GM12878 (cell line): ENCODE measurements at regions not wholly inside any gene's neighbourhood (a gene's known extent, or its start where the extent isn't known, plus 50 kb on each side); places are given as distances from the start of the nearest gene placed in this dataset.

Experiments used
- ATAC-seq: fragments of 200-7000 bp; cut with Tn5 transposase; 3 replicates; pipeline ENCODE4 v1.9.1; 2020; ENCODE audit warnings: mild to moderate bottlenecking, moderate library complexity
- BruUV-seq: library from RNA; stranded (reverse); fragments of 400-500 nt; replicated peaks from 2 replicates; lab custom pipeline; 2021; lab: Mats Ljungman, UMichigan
- CTCF ChIA-PET: fragments of 300-600 bp; sonication (Branson Sonifier 250); formaldehyde crosslinking; extraction: SDS; loops from one replicate; lab custom pipeline; 2021; ENCODE audit warnings: inconsistent platforms; lab: Yijun Ruan, JAX
- POLR2A ChIA-PET: fragments of 350-600 bp; formaldehyde crosslinking; extraction: SDS; loops from one replicate; lab custom pipeline; 2021; ENCODE audit warnings: inconsistent platforms; lab: Charles Lee
- RAD21 ChIA-PET: fragments of 300-600 bp; sonication (Branson Sonifier 250); formaldehyde crosslinking; loops from one replicate; lab custom pipeline; 2023; ENCODE audit warnings: antibody characterized with exemption; ENCODE audit not compliant: unreplicated experiment; lab: Charles Lee
- SMC1A ChIA-PET: fragments of 300-600 bp; sonication (Branson Sonifier 250); formaldehyde crosslinking; loops from one replicate; lab custom pipeline; 2023; ENCODE audit not compliant: unreplicated experiment, uncharacterized antibody; lab: Charles Lee
- DNase-seq: peaks from one replicate; pipeline ENCODE4 v3.0.0-alpha.2; 2011; ENCODE audit warnings: low read depth, low spot score
- FAIRE-seq: peaks from 3 replicates; lab custom pipeline; 2011; peaks lifted over from hg19 to GRCh38; lab: Jason Lieb, UNC
- H2AFZ ChIP-seq: 2 replicates; pipeline ENCODE4 v1.6.0; 2011; ENCODE audit warnings: low read depth, low read length, control low read depth; ENCODE audit not compliant: control insufficient read depth
- H3K27ac ChIP-seq: 2 replicates; pipeline ENCODE4 v1.5.1; 2011; ENCODE audit warnings: control low read depth; ENCODE audit not compliant: control insufficient read depth, insufficient read depth
- H3K27me3 ChIP-seq, 2 experiments: replicated peaks in 1 of 2; 2 replicates each; pipeline versions ENCODE4 v1.6.0 to v1.6.1; 2011; ENCODE audit warnings: low read length in 1 of 2; ENCODE audit not compliant: control insufficient read depth in 2 of 2, insufficient read depth in 2 of 2
- H3K36me3 ChIP-seq, 2 experiments: 2 replicates each; pipeline ENCODE4 v1.5.1; 2011; ENCODE audit warnings: low read length in 1 of 2; ENCODE audit not compliant: control insufficient read depth in 2 of 2, insufficient read depth in 2 of 2
- H3K4me1 ChIP-seq: 2 replicates; pipeline ENCODE4 v1.6.1; 2011; ENCODE audit warnings: mild to moderate bottlenecking, low read length, moderate library complexity, mixed read lengths; ENCODE audit not compliant: control insufficient read depth, insufficient read depth
- H3K4me2 ChIP-seq: 2 replicates; pipeline ENCODE4 v1.6.0; 2011; ENCODE audit warnings: control low read depth; ENCODE audit not compliant: control insufficient read depth, insufficient read depth
- H3K4me3 ChIP-seq: fragments of 200-600 bp; sonication (generic); 2 replicates; pipeline ENCODE4 v1.5.1; 2016
- H3K79me2 ChIP-seq: 2 replicates; pipeline ENCODE4 v1.6.0; 2011; ENCODE audit warnings: low read length; ENCODE audit not compliant: control insufficient read depth, insufficient read depth
- H3K9ac ChIP-seq: 2 replicates; pipeline ENCODE4 v1.8.0; 2011; ENCODE audit warnings: low read length, control low read depth, mixed read lengths; ENCODE audit not compliant: control insufficient read depth, insufficient read depth
- H3K9me3 ChIP-seq: replicated peaks from 3 replicates; pipeline ENCODE4 v1.5.1; 2011; ENCODE audit warnings: mild to moderate bottlenecking, low read length; ENCODE audit not compliant: control insufficient read depth, insufficient read depth
- H4K20me1 ChIP-seq: 2 replicates; pipeline ENCODE4 v1.6.0; 2011; ENCODE audit not compliant: control insufficient read depth, insufficient read depth
- BACH1 ChIP-seq: fragments of 450-650 bp; IDR thresholded peaks from 2 replicates; pipeline ENCODE4 v1.6.1; 2017; ENCODE audit warnings: mild to moderate bottlenecking, borderline replicate concordance
- BRCA1 ChIP-seq: IDR thresholded peaks from 2 replicates; pipeline ENCODE4 v1.6.1; 2011; ENCODE audit warnings: low read depth, low read length, improper control_type of control experiment
- CHD1 ChIP-seq: IDR thresholded peaks from 2 replicates; pipeline ENCODE4 v1.6.1; 2012; ENCODE audit warnings: low read depth, low read length, improper control_type of control experiment
- CHD2 ChIP-seq: IDR thresholded peaks from 2 replicates; pipeline ENCODE4 v1.6.1; 2011; ENCODE audit warnings: low read depth, low read length, improper control_type of control experiment, borderline replicate concordance
- NR2C2 ChIP-seq: IDR thresholded peaks from 2 replicates; pipeline ENCODE4 v1.6.1; 2011; ENCODE audit warnings: borderline replicate concordance, low read depth; ENCODE audit not compliant: control insufficient read depth, insufficient read length
- POLR2AphosphoS2 ChIP-seq: IDR thresholded peaks from 2 replicates; pipeline ENCODE4 v1.6.1; 2011; ENCODE audit warnings: low read depth, mild to moderate bottlenecking, low read length, improper control_type of control experiment, moderate library complexity
- RAD21 ChIP-seq: IDR thresholded peaks from 2 replicates; pipeline ENCODE4 v1.6.1; 2011; ENCODE audit warnings: mild to moderate bottlenecking, low read depth, low read length, moderate library complexity; ENCODE audit not compliant: insufficient read depth
- RFX5 ChIP-seq: IDR thresholded peaks from 2 replicates; pipeline ENCODE4 v1.6.1; 2011; ENCODE audit warnings: low read depth, low read length, improper control_type of control experiment
- SIX5 ChIP-seq: IDR thresholded peaks from 2 replicates; pipeline ENCODE4 v1.6.1; 2011; ENCODE audit warnings: mild to moderate bottlenecking, low read depth, low read length, moderate library complexity; ENCODE audit not compliant: severe bottlenecking
- SMAD1 ChIP-seq: fragments of 450-650 bp; IDR thresholded peaks from 2 replicates; pipeline ENCODE4 v1.6.1; 2018; ENCODE audit warnings: mild to moderate bottlenecking, low read depth; ENCODE audit not compliant: partially characterized antibody
- SREBF2 ChIP-seq: IDR thresholded peaks from 2 replicates; pipeline ENCODE4 v1.6.1; 2012; ENCODE audit warnings: mild to moderate bottlenecking, low read length
- SUZ12 ChIP-seq: fragments of 200-600 bp; sonication (generic); IDR thresholded peaks from one replicate; pipeline ENCODE4 v1.6.1; 2018; ENCODE audit warnings: antibody characterized with exemption, mild to moderate bottlenecking; ENCODE audit not compliant: unreplicated experiment
- ZNF217 ChIP-seq: fragments of 450-650 bp; IDR thresholded peaks from 2 replicates; pipeline ENCODE4 v1.6.1; 2017; ENCODE audit warnings: antibody characterized with exemption, mild to moderate bottlenecking
- ZNF274 ChIP-seq: IDR thresholded peaks from one replicate; pipeline ENCODE4 v1.8.0; 2011; ENCODE audit not compliant: insufficient read length, insufficient read depth
- WGBS: methylation state at CpG from one replicate; pipeline ENCODE4 v1.1.6; 2016; ENCODE audit warnings: low lambda C conversion rate; ENCODE audit not compliant: insufficient replicate concordance, insufficient coverage; ENCODE audit errors: missing lambda C conversion rate; 5-methylcytosine and 5-hydroxymethylcytosine counted together
- in situ Hi-C: fragments of 300-500 bp; cut with MboI; formaldehyde crosslinking; loops from 9 replicates; pipeline ENCODE4 v1.14.3; 2018; ENCODE audit warnings: mixed read lengths
- intact Hi-C: fragments of 100-400 bp; cut with micrococcal nuclease; formaldehyde crosslinking; loops from one replicate; pipeline ENCODE4 v1.14.2; 2022; ENCODE audit not compliant: unreplicated experiment
- TF ChIP-seq, protein P1 (sequence below): fragments of 450-650 bp; IDR thresholded peaks from 2 replicates; pipeline ENCODE4 v1.6.1; 2014; ENCODE audit warnings: mild to moderate bottlenecking
- TF ChIP-seq, protein P2 (sequence below): fragments of 150-350 bp; IDR thresholded peaks from 2 replicates; pipeline ENCODE4 v1.6.1; 2014; ENCODE audit warnings: mild to moderate bottlenecking, low read depth, low read length
- TF ChIP-seq, protein P3 (sequence below): IDR thresholded peaks from 2 replicates; pipeline ENCODE4 v1.6.1; 2011; ENCODE audit warnings: mild to moderate bottlenecking, low read depth, low read length, moderate library complexity; ENCODE audit not compliant: insufficient replicate concordance

DNA sequence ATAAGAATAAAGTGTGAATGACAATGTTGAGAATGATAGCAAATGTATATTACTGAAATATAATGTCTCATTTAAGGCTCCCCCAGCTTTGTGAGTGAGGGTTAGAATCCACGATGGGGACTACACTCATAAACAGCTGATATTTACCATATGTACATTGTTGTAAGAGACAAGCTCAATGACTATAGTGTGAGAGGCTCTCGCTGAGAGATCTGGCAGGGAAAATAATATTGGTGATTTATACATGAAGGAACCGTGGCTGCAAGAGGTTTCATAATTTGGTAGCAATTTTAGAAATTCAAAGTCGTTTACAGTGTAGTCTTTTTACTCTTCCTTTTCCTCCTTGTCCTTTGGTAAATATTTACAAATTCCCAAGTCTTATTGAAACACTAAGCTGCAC, 342.2 kb upstream of the AKR1E2 start:
- no peak overlapping the region for H3K4me3 ChIP-seq
- TF ChIP-seq, protein P1, sequence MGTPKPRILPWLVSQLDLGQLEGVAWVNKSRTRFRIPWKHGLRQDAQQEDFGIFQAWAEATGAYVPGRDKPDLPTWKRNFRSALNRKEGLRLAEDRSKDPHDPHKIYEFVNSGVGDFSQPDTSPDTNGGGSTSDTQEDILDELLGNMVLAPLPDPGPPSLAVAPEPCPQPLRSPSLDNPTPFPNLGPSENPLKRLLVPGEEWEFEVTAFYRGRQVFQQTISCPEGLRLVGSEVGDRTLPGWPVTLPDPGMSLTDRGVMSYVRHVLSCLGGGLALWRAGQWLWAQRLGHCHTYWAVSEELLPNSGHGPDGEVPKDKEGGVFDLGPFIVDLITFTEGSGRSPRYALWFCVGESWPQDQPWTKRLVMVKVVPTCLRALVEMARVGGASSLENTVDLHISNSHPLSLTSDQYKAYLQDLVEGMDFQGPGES = no peak
- TF ChIP-seq POLR2AphosphoS2 = no peak
- no peak for TF ChIP-seq ZNF274
- TF ChIP-seq, protein P2, sequence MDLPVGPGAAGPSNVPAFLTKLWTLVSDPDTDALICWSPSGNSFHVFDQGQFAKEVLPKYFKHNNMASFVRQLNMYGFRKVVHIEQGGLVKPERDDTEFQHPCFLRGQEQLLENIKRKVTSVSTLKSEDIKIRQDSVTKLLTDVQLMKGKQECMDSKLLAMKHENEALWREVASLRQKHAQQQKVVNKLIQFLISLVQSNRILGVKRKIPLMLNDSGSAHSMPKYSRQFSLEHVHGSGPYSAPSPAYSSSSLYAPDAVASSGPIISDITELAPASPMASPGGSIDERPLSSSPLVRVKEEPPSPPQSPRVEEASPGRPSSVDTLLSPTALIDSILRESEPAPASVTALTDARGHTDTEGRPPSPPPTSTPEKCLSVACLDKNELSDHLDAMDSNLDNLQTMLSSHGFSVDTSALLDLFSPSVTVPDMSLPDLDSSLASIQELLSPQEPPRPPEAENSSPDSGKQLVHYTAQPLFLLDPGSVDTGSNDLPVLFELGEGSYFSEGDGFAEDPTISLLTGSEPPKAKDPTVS = no peak
- no peak for TF ChIP-seq SMAD1
- no peak for TF ChIP-seq BACH1
- no peak for TF ChIP-seq NR2C2
- TF ChIP-seq SIX5 = no peak
- no peak for TF ChIP-seq BRCA1
- TF ChIP-seq, protein P3, sequence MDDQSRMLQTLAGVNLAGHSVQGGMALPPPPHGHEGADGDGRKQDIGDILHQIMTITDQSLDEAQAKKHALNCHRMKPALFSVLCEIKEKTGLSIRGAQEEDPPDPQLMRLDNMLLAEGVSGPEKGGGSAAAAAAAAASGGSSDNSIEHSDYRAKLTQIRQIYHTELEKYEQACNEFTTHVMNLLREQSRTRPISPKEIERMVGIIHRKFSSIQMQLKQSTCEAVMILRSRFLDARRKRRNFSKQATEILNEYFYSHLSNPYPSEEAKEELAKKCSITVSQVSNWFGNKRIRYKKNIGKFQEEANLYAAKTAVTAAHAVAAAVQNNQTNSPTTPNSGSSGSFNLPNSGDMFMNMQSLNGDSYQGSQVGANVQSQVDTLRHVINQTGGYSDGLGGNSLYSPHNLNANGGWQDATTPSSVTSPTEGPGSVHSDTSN = no peak
- no peak for TF ChIP-seq SUZ12
- no peak for TF ChIP-seq CHD1
- TF ChIP-seq RAD21 = no peak
- no peak for TF ChIP-seq CHD2
- TF ChIP-seq ZNF217 = no peak
- TF ChIP-seq RFX5 = no peak
- no peak for TF ChIP-seq SREBF2
- DNase-seq (no peak), ATAC-seq (no peak), FAIRE-seq (no peak)
- 11% methylated on average over 4 of the region's 4 CpGs for WGBS
- BruUV-seq = no TSS peak
- no peaks in the 10 kb centered on the region for H3K36me3 ChIP-seq
- H3K9ac ChIP-seq = no peak overlapping the region
- POLR2A ChIA-PET = no interaction called here
- H4K20me1 ChIP-seq = no peaks in the 10 kb centered on the region
- no peaks in the 10 kb centered on the region; the same call in 2 of the 3 replicates for H3K9me3 ChIP-seq
- H3K79me2 ChIP-seq = no peaks in the 10 kb centered on the region
- no peak overlapping the region for H3K4me2 ChIP-seq
- RAD21 ChIA-PET = no interaction called here
- in situ Hi-C loops = no loop called here
- H2AFZ ChIP-seq = no peak overlapping the region
- intact Hi-C loops = no loop called here
- peaks cover 0 to 3% of the 10 kb centered on the region in 2 experiments; a peak in 2 of 4 replicates for H3K27me3 ChIP-seq
- CTCF ChIA-PET = no interaction called here
- no peak overlapping the region for H3K27ac ChIP-seq
- SMC1A ChIA-PET = interaction anchor here (1.0 kb wide), 1 partner anchor 969 kb away, joined by 3 read pairs; no protein-coding TSS in a partner anchor
- H3K4me1 ChIP-seq = no peaks in the 10 kb centered on the region
